HG02943 (cell line): ENCODE measurements at regions not wholly inside any gene's neighbourhood (a gene's known extent, or its start where the extent isn't known, plus 50 kb on each side); places are given as distances from the start of the nearest gene placed in this dataset.
"Not testable (repeated sequence)": the region's sequence is repeated elsewhere in the genome, so short reads cannot be mapped to it uniquely, and the experiment has no call there.

Experiments used
- ATAC-seq: cut with Tn5 transposase; IDR thresholded peaks from one replicate; pipeline ENCODE4 v1.9.1; 2021; ENCODE audit warnings: mild to moderate bottlenecking, low read depth, moderate library complexity; ENCODE audit not compliant: unreplicated experiment

GRCh38 chr5:29642601-29643000 lies 1550.9 kb upstream of the CDH6 start:
- ATAC-seq = no peak

- no peak for ATAC-seq
These were observed 1579.3 kb upstream of the CDH6 start for GRCh38 chr5:29614206-29614605.

- ATAC-seq = no peak
These were observed 1605.2 kb upstream of the CDH6 start for GRCh38 chr5:29588236-29588635.

- no peak for ATAC-seq
These were observed 1605.7 kb upstream of the CDH6 start for GRCh38 chr5:29587832-29588231.

- ATAC-seq = no peak
These were observed 1625.5 kb upstream of the CDH6 start for GRCh38 chr5:29568028-29568427.

- no peak for ATAC-seq
These were observed 1631.9 kb upstream of the CDH6 start for GRCh38 chr5:29561564-29561963.

GRCh38 chr5:29550523-29550922 lies 1643.0 kb upstream of the CDH6 start:
- ATAC-seq = no peak

- no peak for ATAC-seq
These were observed 1645.2 kb upstream of the CDH6 start for GRCh38 chr5:29548262-29548661.

GRCh38 chr5:29547236-29547865 lies 1646.1 kb upstream of the CDH6 start:
- ATAC-seq = no peak

- ATAC-seq = no peak
These were observed 1650.0 kb upstream of the CDH6 start for GRCh38 chr5:29543501-29543900.

- no peak for ATAC-seq
These were observed 1669.3 kb upstream of the CDH6 start for GRCh38 chr5:29524227-29524626.

GRCh38 chr5:29518176-29518575 lies 1675.3 kb upstream of the CDH6 start:
- ATAC-seq = no peak

- ATAC-seq = no peak
These were observed 1677.3 kb upstream of the CDH6 start for GRCh38 chr5:29516224-29516623.

- no peak for ATAC-seq
These were observed 1685.4 kb upstream of the CDH6 start for GRCh38 chr5:29508131-29508530.

- ATAC-seq = no peak
These were observed 1689.1 kb upstream of the CDH6 start for GRCh38 chr5:29504411-29504810.

GRCh38 chr5:29498860-29499259 lies 1694.6 kb upstream of the CDH6 start:
- ATAC-seq = no peak

GRCh38 chr5:29498412-29498811 lies 1695.1 kb upstream of the CDH6 start:
- no peak for ATAC-seq

GRCh38 chr5:29485333-29485732 lies 1708.2 kb upstream of the CDH6 start:
- ATAC-seq = no peak

- ATAC-seq = no peak
These were observed 1723.9 kb upstream of the CDH6 start for GRCh38 chr5:29469581-29469980.

GRCh38 chr5:29462241-29462640 lies 1731.2 kb upstream of the CDH6 start:
- no peak for ATAC-seq

- no peak for ATAC-seq
These were observed 1732.4 kb upstream of the CDH6 start for GRCh38 chr5:29460971-29461559.

GRCh38 chr5:29451004-29451403 lies 1742.5 kb upstream of the CDH6 start:
- not testable (repeated sequence) for ATAC-seq

- no peak for ATAC-seq
These were observed 1778.8 kb upstream of the CDH6 start for GRCh38 chr5:29414681-29415080.
